Uterus (tissue), 3 donors: ENCODE measurements at regions not wholly inside any gene's neighbourhood (a gene's known extent, or its start where the extent isn't known, plus 50 kb on each side); places are given as distances from the start of the nearest gene placed in this dataset.

ENCODE experiments used
- DNase-seq, 2 donors: peaks; one replicate each; pipeline ENCODE4 v3.0.0-alpha.2; 2019 to 2020
- H3K27ac ChIP-seq, 2 donors: fragments of 200-600 bp; sonication (generic); 1 replicate in 1 of 2; 2 replicates in 1 of 2; pipeline ENCODE4 v1.5.1; 2016 to 2018
- H3K27me3 ChIP-seq, 2 donors: fragments of 200-600 bp; sonication (generic); one replicate each; pipeline ENCODE4 v1.5.1; 2018 to 2019; ENCODE audit warnings: control low read depth in 1 of 2
- H3K36me3 ChIP-seq, 2 donors: fragments of 200-600 bp; sonication (generic); one replicate each; pipeline ENCODE4 v1.5.1; 2019; ENCODE audit warnings: control low read depth in 1 of 2
- H3K4me1 ChIP-seq, 2 donors: fragments of 200-600 bp; sonication (generic); one replicate each; pipeline ENCODE4 v1.5.1; 2018 to 2019; ENCODE audit warnings: control low read depth in 1 of 2
- H3K4me3 ChIP-seq, 2 donors: fragments of 200-600 bp; sonication (generic); 1 replicate in 1 of 2; 2 replicates in 1 of 2; pipeline ENCODE4 v1.5.1; 2018 to 2019; ENCODE audit warnings: mild to moderate bottlenecking in 1 of 2
- H3K9me3 ChIP-seq, 2 donors: fragments of 200-600 bp; sonication (generic); one replicate each; pipeline ENCODE4 v1.5.1; 2019; ENCODE audit warnings: control low read depth in 1 of 2
- POLR2A ChIP-seq, 2 donors: fragments of 450-650 bp; IDR thresholded peaks; one replicate each; pipeline ENCODE4 v1.6.1; 2016; ENCODE audit warnings: antibody characterized with exemption in 2 of 2, mild to moderate bottlenecking in 1 of 2, moderate library complexity in 1 of 2
- intact Hi-C: fragments of 100-400 bp; cut with DNase I; formaldehyde crosslinking; loops from one replicate; pipeline ENCODE4 v1.15.1; 2023; ENCODE audit warnings: low total_unique reads
- TF ChIP-seq, protein P1 (sequence below), 4 experiments: fragments of 200-600 bp in 2 of 4; fragments of 450-650 bp in 2 of 4; sonication (generic) in 2 of 4; IDR thresholded peaks; one replicate each; pipeline ENCODE4 v1.5.1; 2016 to 2019; ENCODE audit warnings: antibody characterized with exemption in 4 of 4, mild to moderate bottlenecking in 2 of 4, moderate library complexity in 1 of 4
- donor health status: DM: yes; HTN: yes; CAD: no.

- TF ChIP-seq POLR2A (IDR thresholded peaks at IDR 0.05) = no peak
- TF ChIP-seq, protein P1, sequence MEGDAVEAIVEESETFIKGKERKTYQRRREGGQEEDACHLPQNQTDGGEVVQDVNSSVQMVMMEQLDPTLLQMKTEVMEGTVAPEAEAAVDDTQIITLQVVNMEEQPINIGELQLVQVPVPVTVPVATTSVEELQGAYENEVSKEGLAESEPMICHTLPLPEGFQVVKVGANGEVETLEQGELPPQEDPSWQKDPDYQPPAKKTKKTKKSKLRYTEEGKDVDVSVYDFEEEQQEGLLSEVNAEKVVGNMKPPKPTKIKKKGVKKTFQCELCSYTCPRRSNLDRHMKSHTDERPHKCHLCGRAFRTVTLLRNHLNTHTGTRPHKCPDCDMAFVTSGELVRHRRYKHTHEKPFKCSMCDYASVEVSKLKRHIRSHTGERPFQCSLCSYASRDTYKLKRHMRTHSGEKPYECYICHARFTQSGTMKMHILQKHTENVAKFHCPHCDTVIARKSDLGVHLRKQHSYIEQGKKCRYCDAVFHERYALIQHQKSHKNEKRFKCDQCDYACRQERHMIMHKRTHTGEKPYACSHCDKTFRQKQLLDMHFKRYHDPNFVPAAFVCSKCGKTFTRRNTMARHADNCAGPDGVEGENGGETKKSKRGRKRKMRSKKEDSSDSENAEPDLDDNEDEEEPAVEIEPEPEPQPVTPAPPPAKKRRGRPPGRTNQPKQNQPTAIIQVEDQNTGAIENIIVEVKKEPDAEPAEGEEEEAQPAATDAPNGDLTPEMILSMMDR (IDR thresholded peaks at IDR 0.05) = no peak
- intact Hi-C loops = no loop called here
- Histone ChIP-seq H3K4me3 (no peak overlapping the region), H3K27ac (no peak overlapping the region), H3K4me1 (no peaks in the 10 kb centered on the region), H3K27me3 (no peaks in the 10 kb centered on the region), H3K36me3 (no peaks in the 10 kb centered on the region), H3K9me3 (no peaks in the 10 kb centered on the region)
- no peak for DNase-seq
Observed at GRCh38 chr6:90859612-90860011, 272.7 kb upstream of the MAP3K7 start.

DNA sequence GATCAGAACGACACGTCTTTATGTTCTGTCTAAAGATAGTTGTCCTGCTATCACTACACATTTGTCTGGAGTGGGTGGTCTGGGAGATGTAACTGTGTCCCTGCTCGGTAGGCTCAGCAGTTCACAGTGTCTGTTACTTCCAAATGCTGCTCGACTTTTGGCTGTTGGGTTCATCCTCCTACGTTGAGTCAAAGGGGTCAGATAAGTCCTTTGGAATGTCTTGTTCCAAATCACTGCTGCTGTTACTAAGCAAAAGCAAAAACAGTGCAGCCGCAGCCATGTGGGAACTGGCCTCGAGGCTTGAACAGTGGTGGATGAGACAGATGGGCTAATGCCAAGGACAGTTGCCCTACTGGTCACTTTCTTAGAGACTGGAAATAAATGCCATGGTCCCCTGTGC lies 272.2 kb upstream of the MAP3K7 start:
- DNase-seq = no peak
- intact Hi-C loops = no loop called here
- Histone ChIP-seq H3K27ac (no peak overlapping the region), H3K27me3 (no peaks in the 10 kb centered on the region), H3K4me1 (no peaks in the 10 kb centered on the region), H3K36me3 (no peaks in the 10 kb centered on the region), H3K9me3 (no peaks in the 10 kb centered on the region), H3K4me3 (no peak overlapping the region)
- TF ChIP-seq POLR2A (IDR thresholded peaks at IDR 0.05) = no peak
- TF ChIP-seq, protein P1 (IDR thresholded peaks at IDR 0.05) = no peak

DNA sequence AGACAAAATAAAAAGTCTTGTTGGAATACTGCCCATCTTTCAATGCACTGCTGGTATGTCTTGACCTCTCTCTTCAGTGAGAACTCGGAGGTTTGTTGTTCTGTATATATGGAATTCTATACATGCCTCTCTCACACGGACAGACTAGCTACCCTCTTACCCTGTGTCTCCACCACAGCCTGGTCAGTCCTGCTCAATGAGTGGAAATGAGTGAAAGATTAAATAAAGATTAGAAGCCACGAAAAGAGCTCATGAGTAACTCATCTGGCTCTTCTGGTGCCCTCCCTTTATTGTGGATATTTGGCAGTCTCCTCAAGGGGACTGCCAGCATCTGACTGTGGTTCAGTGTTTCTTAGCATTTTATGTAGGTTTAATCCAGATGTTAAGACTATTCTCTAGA lies 262.8 kb upstream of the MAP3K7 start:
- no peak for DNase-seq
- no peaks in the 10 kb centered on the region for H3K4me1 ChIP-seq
- H3K27me3 ChIP-seq = no peaks in the 10 kb centered on the region
- H3K36me3 ChIP-seq = no peaks in the 10 kb centered on the region
- intact Hi-C loops = no loop called here
- H3K9me3 ChIP-seq = no peaks in the 10 kb centered on the region
- TF ChIP-seq, protein P1 (IDR thresholded peaks at IDR 0.05) = no peak
- no peak for TF ChIP-seq POLR2A (IDR thresholded peaks at IDR 0.05)
- H3K27ac ChIP-seq = no peak overlapping the region
- H3K4me3 ChIP-seq = no peak overlapping the region

DNA sequence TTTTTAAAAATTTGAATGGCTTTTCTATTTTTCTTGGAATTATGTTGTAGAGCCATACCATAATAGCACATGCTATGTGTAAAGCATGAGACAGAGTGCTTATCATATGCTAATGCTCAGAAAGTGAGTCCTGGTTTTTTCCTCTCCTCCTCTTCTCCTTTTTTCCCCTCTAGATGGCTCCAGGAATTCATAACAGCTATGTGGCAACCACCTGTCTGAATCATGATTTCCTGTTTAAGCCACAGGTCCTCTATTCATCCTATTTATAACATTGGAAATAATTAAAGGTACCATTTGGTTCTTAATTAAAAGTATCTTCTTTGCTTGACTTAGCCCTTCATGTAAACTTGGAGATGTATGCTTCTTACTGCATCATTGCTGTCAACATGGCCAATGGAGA lies 260.0 kb upstream of the MAP3K7 start:
- no peaks in the 10 kb centered on the region for H3K9me3 ChIP-seq
- no peak overlapping the region for H3K27ac ChIP-seq
- H3K4me3 ChIP-seq = no peak overlapping the region
- H3K27me3 ChIP-seq = no peaks in the 10 kb centered on the region
- TF ChIP-seq POLR2A (IDR thresholded peaks at IDR 0.05) = no peak
- TF ChIP-seq, protein P1 (IDR thresholded peaks at IDR 0.05) = no peak
- H3K4me1 ChIP-seq = no peaks in the 10 kb centered on the region
- intact Hi-C loops = no loop called here
- no peaks in the 10 kb centered on the region for H3K36me3 ChIP-seq
- DNase-seq = no peak

- no peak for TF ChIP-seq POLR2A (IDR thresholded peaks at IDR 0.05)
- TF ChIP-seq, protein P1 (IDR thresholded peaks at IDR 0.05) = no peak
- DNase-seq = no peak
- no peaks in the 10 kb centered on the region for H3K27me3 ChIP-seq
- H3K4me1 ChIP-seq = no peaks in the 10 kb centered on the region
- no peak overlapping the region for H3K4me3 ChIP-seq
- no peaks in the 10 kb centered on the region for H3K9me3 ChIP-seq
- H3K36me3 ChIP-seq = no peaks in the 10 kb centered on the region
- H3K27ac ChIP-seq = no peak overlapping the region
- intact Hi-C loops = no loop called here
Observed at GRCh38 chr6:90835596-90836212, 248.8 kb upstream of the MAP3K7 start.
